ENCODE measurements at regions not wholly inside any gene's neighbourhood (a gene's known extent, or its start where the extent isn't known, plus 50 kb on each side); places are given as distances from the start of the nearest gene placed in this dataset.

DNA sequence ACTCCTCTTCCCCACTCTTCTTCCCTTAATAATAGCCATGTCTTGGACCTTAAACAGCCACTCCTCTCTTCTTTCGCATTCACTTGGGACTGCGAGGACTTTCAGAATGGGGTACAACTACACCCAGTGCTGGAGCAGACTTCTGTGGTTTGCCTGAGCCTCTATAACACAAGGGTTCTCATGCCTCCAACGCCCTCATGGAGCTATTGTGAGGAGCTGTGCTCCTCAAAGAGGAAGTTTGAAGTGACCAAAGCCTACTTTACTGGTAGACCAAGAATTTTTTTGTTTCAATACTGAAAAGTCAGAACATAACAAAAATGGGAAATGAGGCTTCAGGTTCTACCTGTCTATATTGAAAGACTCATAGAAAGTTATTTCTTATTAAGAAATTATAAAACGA, 316.4 kb downstream of the PIK3R1 start:
- TF ChIP-seq, protein P1, sequence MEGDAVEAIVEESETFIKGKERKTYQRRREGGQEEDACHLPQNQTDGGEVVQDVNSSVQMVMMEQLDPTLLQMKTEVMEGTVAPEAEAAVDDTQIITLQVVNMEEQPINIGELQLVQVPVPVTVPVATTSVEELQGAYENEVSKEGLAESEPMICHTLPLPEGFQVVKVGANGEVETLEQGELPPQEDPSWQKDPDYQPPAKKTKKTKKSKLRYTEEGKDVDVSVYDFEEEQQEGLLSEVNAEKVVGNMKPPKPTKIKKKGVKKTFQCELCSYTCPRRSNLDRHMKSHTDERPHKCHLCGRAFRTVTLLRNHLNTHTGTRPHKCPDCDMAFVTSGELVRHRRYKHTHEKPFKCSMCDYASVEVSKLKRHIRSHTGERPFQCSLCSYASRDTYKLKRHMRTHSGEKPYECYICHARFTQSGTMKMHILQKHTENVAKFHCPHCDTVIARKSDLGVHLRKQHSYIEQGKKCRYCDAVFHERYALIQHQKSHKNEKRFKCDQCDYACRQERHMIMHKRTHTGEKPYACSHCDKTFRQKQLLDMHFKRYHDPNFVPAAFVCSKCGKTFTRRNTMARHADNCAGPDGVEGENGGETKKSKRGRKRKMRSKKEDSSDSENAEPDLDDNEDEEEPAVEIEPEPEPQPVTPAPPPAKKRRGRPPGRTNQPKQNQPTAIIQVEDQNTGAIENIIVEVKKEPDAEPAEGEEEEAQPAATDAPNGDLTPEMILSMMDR (IDR thresholded peaks at IDR 0.05) = no peak
- TF ChIP-seq SIN3A (IDR thresholded peaks at IDR 0.05; ENCODE audit: borderline replicate concordance, insufficient read depth, low read depth, low read length) (no peak), POLR2AphosphoS5 (IDR thresholded peaks at IDR 0.05; ENCODE audit: low read depth, low read length) (no peak)
- TF ChIP-seq, protein P2, sequence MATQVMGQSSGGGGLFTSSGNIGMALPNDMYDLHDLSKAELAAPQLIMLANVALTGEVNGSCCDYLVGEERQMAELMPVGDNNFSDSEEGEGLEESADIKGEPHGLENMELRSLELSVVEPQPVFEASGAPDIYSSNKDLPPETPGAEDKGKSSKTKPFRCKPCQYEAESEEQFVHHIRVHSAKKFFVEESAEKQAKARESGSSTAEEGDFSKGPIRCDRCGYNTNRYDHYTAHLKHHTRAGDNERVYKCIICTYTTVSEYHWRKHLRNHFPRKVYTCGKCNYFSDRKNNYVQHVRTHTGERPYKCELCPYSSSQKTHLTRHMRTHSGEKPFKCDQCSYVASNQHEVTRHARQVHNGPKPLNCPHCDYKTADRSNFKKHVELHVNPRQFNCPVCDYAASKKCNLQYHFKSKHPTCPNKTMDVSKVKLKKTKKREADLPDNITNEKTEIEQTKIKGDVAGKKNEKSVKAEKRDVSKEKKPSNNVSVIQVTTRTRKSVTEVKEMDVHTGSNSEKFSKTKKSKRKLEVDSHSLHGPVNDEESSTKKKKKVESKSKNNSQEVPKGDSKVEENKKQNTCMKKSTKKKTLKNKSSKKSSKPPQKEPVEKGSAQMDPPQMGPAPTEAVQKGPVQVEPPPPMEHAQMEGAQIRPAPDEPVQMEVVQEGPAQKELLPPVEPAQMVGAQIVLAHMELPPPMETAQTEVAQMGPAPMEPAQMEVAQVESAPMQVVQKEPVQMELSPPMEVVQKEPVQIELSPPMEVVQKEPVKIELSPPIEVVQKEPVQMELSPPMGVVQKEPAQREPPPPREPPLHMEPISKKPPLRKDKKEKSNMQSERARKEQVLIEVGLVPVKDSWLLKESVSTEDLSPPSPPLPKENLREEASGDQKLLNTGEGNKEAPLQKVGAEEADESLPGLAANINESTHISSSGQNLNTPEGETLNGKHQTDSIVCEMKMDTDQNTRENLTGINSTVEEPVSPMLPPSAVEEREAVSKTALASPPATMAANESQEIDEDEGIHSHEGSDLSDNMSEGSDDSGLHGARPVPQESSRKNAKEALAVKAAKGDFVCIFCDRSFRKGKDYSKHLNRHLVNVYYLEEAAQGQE (IDR thresholded peaks at IDR 0.05; ENCODE audit: insufficient read depth in 1 of 2, low read depth in 2 of 2, low read length in 1 of 2) = no peak
